HepG2 (cell line): ENCODE measurements at regions not wholly inside any gene's neighbourhood (a gene's known extent, or its start where the extent isn't known, plus 50 kb on each side); places are given as distances from the start of the nearest gene placed in this dataset.

ENCODE experiments used
- ATAC-seq: fragments of 200-7000 bp; cut with Tn5 transposase; 3 replicates; pipeline ENCODE4 v1.9.1; 2020; ENCODE audit warnings: mild to moderate bottlenecking, moderate library complexity
- BruUV-seq: library from RNA; stranded (reverse); fragments of 400-500 nt; replicated peaks from 2 replicates; lab custom pipeline; 2021; lab: Mats Ljungman, UMichigan
- CTCF ChIA-PET: fragments of 300-600 bp; formaldehyde crosslinking; extraction: SDS; loops from one replicate; lab custom pipeline; 2021; ENCODE audit warnings: low total read pairs, inconsistent platforms, low intra/inter-chr PET ratio; lab: Yijun Ruan, JAX
- POLR2A ChIA-PET: fragments of 350-600 bp; sonication (Branson Sonifier 250); formaldehyde crosslinking; loops from one replicate; lab custom pipeline; 2020; ENCODE audit warnings: antibody characterized with exemption, inconsistent platforms; lab: Yijun Ruan, JAX
- DNase-seq: peaks from one replicate; pipeline ENCODE4 v3.0.0-alpha.2; 2015; ENCODE audit warnings: low spot score
- FAIRE-seq: peaks from 3 replicates; lab custom pipeline; 2011; peaks lifted over from hg19 to GRCh38; lab: Jason Lieb, UNC
- H2AFZ ChIP-seq: one replicate; pipeline ENCODE4 v1.6.1; 2011; ENCODE audit warnings: low read length, inconsistent platforms
- H3K27ac ChIP-seq: fragments of 300-600 bp; 3 replicates; pipeline ENCODE4 v1.8.0; 2011; ENCODE audit warnings: mixed run types, mild to moderate bottlenecking, mixed read lengths, low read length, inconsistent platforms; ENCODE audit not compliant: insufficient read depth; ENCODE audit errors: extremely low read length
- H3K27me3 ChIP-seq, 2 experiments: fragments of 200-600 bp in 1 of 2; 2 replicates in 1 of 2; 3 replicates in 1 of 2; pipeline versions ENCODE4 v1.6.0 to v1.8.0; 2011; ENCODE audit warnings: low read length in 2 of 2, mild to moderate bottlenecking in 2 of 2, moderate library complexity in 2 of 2, inconsistent platforms in 1 of 2; ENCODE audit not compliant: insufficient read depth in 2 of 2, control insufficient read depth in 1 of 2
- H3K36me3 ChIP-seq, 2 experiments: fragments of 200-600 bp in 1 of 2; replicated peaks in 1 of 2; 2 replicates in 1 of 2; 3 replicates in 1 of 2; pipeline versions ENCODE4 v1.5.1 to v1.8.0; 2011; ENCODE audit warnings: low read length in 2 of 2, inconsistent platforms in 1 of 2; ENCODE audit not compliant: insufficient read depth in 2 of 2, control insufficient read depth in 1 of 2
- H3K4me1 ChIP-seq: 2 replicates; pipeline ENCODE4 v1.5.1; 2012; ENCODE audit warnings: low read length, inconsistent platforms; ENCODE audit not compliant: insufficient read depth
- H3K4me2 ChIP-seq: 2 replicates; pipeline ENCODE4 v1.6.0; 2011; ENCODE audit warnings: low read depth, low read length, inconsistent platforms
- H3K4me3 ChIP-seq, 3 experiments: fragments of 200-600 bp in 1 of 3; sonication (generic), shearing (Covaris generic) in 1 of 3; replicated peaks in 1 of 3; 2 replicates each; pipeline ENCODE4 v1.5.1; 2011 to 2016; ENCODE audit warnings: low read length in 3 of 3, inconsistent platforms in 2 of 3, low read depth in 2 of 3, mild to moderate bottlenecking in 2 of 3, control low read depth in 1 of 3, mixed read lengths in 1 of 3; ENCODE audit not compliant: insufficient read depth in 1 of 3
- H3K79me2 ChIP-seq: one replicate; pipeline ENCODE4 v1.6.1; 2011; ENCODE audit warnings: low read length, inconsistent platforms; ENCODE audit not compliant: insufficient read depth
- H3K9ac ChIP-seq: 2 replicates; pipeline ENCODE4 v1.6.0; 2011; ENCODE audit warnings: mild to moderate bottlenecking, low read depth, low read length, inconsistent platforms; ENCODE audit not compliant: insufficient read depth
- H3K9me3 ChIP-seq: 2 replicates; pipeline ENCODE4 v1.5.1; 2012; ENCODE audit warnings: mild to moderate bottlenecking, low read length
- H4K20me1 ChIP-seq: 2 replicates; pipeline ENCODE4 v1.6.0; 2011; ENCODE audit warnings: inconsistent platforms, mild to moderate bottlenecking, low read length, moderate library complexity; ENCODE audit not compliant: insufficient read depth
- ATF1 ChIP-seq: IDR thresholded peaks from 2 replicates; pipeline ENCODE4 v1.6.1; 2016; ENCODE audit warnings: mild to moderate bottlenecking, control low read depth
- CSRNP2 ChIP-seq: sonication (generic); formaldehyde crosslinking; conservative IDR thresholded peaks from 2 replicates; pipeline ENCODE4 v1.8.0; 2022; ENCODE audit warnings: low read depth, missing genetic modification reagents
- ETS1 ChIP-seq: sonication (generic); formaldehyde crosslinking; IDR thresholded peaks from 2 replicates; pipeline ENCODE4 v1.4.0; 2020; ENCODE audit warnings: missing genetic modification reagents
- FOXK1 ChIP-seq: sonication (generic); formaldehyde crosslinking; IDR thresholded peaks from 2 replicates; pipeline ENCODE4 v1.4.0; 2020; ENCODE audit warnings: low read depth, missing genetic modification reagents, borderline replicate concordance
- KLF12 ChIP-seq: sonication (generic); formaldehyde crosslinking; IDR thresholded peaks from 2 replicates; pipeline ENCODE4 v1.4.0; 2020; ENCODE audit warnings: missing genetic modification reagents, borderline replicate concordance
- RXRA ChIP-seq: sonication (generic); formaldehyde crosslinking; IDR thresholded peaks from 2 replicates; pipeline ENCODE4 v1.5.1; 2020; ENCODE audit warnings: missing genetic modification reagents
- SMC3 ChIP-seq: IDR thresholded peaks from 2 replicates; pipeline ENCODE4 v1.6.1; 2011; ENCODE audit warnings: low read length, improper control_type of control experiment
- ZNF10 ChIP-seq: sonication (generic); formaldehyde crosslinking; IDR thresholded peaks from 2 replicates; pipeline ENCODE4 v1.4.0; 2020; ENCODE audit warnings: mild to moderate bottlenecking, low read depth, missing genetic modification reagents, borderline replicate concordance
- ZNF24 ChIP-seq: fragments of 450-650 bp; IDR thresholded peaks from 2 replicates; pipeline ENCODE4 v1.6.1; 2017; ENCODE audit warnings: antibody characterized with exemption, mild to moderate bottlenecking
- ZNF407 ChIP-seq: sonication (generic); formaldehyde crosslinking; IDR thresholded peaks from one replicate; pipeline ENCODE4 v1.5.1; 2020; ENCODE audit warnings: mild to moderate bottlenecking, missing genetic modification reagents; ENCODE audit errors: not compliant biosample characterization
- ZNF484 ChIP-seq: sonication (generic); formaldehyde crosslinking; IDR thresholded peaks from 2 replicates; pipeline ENCODE4 v1.5.1; 2020; ENCODE audit warnings: mild to moderate bottlenecking, low read depth, missing genetic modification reagents, borderline replicate concordance
- ZNF543 ChIP-seq: sonication (generic); formaldehyde crosslinking; IDR thresholded peaks from 2 replicates; pipeline ENCODE4 v1.4.0; 2020; ENCODE audit warnings: mild to moderate bottlenecking, missing genetic modification reagents
- ZNF709 ChIP-seq: sonication (generic); formaldehyde crosslinking; IDR thresholded peaks from 2 replicates; pipeline ENCODE4 v1.5.0; 2020; ENCODE audit warnings: mild to moderate bottlenecking, missing genetic modification reagents
- WGBS: methylation state at CpG from one replicate; pipeline ENCODE4 v1.1.6; 2017; ENCODE audit warnings: low lambda C conversion rate; 5-methylcytosine and 5-hydroxymethylcytosine counted together
- in situ Hi-C: cut with HindIII; loops from 2 replicates; pipeline ENCODE4 v1.10.0; 2017; ENCODE audit warnings: low pct_unique_long_range_greater_than_20kb; ENCODE audit not compliant: extremely low pct_ligation_motif_present
- intact Hi-C: fragments of 100-400 bp; cut with micrococcal nuclease; formaldehyde crosslinking; loops from one replicate; pipeline ENCODE4 v1.10.0; 2022; ENCODE audit not compliant: unreplicated experiment
- TF ChIP-seq, protein P1 (sequence below): sonication (generic); formaldehyde crosslinking; IDR thresholded peaks from 2 replicates; pipeline ENCODE4 v1.8.0; 2022; ENCODE audit warnings: mild to moderate bottlenecking, missing genetic modification reagents, moderate library complexity

DNA sequence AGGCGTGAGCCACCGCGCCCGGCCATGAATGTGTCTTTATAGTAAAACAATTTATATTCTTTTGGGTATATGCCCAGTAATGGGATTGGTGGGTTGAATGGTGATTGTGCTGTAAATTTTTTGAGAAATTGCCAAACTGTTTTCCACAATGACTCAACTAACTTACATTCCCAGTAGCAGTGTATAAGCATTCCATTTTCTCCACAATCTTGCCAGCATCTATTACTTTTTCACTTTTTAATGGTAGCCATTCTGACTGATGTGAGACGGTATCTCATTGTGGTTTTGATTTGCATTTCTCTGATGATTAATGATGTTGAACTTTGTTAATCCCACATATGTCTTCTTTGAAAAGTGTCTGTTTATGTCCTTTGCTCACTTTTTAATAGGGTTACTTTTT lies 1187.9 kb downstream of the XPNPEP1 start:
- H3K4me2 ChIP-seq = no peak overlapping the region
- no peaks in the 10 kb centered on the region for H3K27me3 ChIP-seq
- ATAC-seq (no peak), DNase-seq (no peak), FAIRE-seq (no peak)
- H2AFZ ChIP-seq = no peak overlapping the region
- H3K27ac ChIP-seq = no peak overlapping the region
- no peaks in the 10 kb centered on the region for H3K79me2 ChIP-seq
- no peaks in the 10 kb centered on the region for H3K4me1 ChIP-seq
- intact Hi-C loops = no loop called here
- WGBS = 73% methylated on average over 5 of the region's 5 CpGs
- CTCF ChIA-PET = no interaction called here
- no peak overlapping the region for H3K4me3 ChIP-seq
- POLR2A ChIA-PET = no interaction called here
- H3K36me3 ChIP-seq = no peaks in the 10 kb centered on the region
- BruUV-seq = no TSS peak
- no peaks in the 10 kb centered on the region for H4K20me1 ChIP-seq
- no peak overlapping the region for H3K9ac ChIP-seq
- in situ Hi-C loops = no loop called here
- peaks cover 54% of the 10 kb centered on the region for H3K9me3 ChIP-seq
- TF ChIP-seq ZNF10 (CRISPR knock-in tag) = no peak
- TF ChIP-seq ZNF543 (CRISPR knock-in tag) = no peak
- TF ChIP-seq ZNF24 = no peak
- TF ChIP-seq ZNF709 = no peak
- TF ChIP-seq, protein P1, sequence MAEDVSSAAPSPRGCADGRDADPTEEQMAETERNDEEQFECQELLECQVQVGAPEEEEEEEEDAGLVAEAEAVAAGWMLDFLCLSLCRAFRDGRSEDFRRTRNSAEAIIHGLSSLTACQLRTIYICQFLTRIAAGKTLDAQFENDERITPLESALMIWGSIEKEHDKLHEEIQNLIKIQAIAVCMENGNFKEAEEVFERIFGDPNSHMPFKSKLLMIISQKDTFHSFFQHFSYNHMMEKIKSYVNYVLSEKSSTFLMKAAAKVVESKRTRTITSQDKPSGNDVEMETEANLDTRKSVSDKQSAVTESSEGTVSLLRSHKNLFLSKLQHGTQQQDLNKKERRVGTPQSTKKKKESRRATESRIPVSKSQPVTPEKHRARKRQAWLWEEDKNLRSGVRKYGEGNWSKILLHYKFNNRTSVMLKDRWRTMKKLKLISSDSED (CRISPR knock-in tag) = no peak
- TF ChIP-seq SMC3 = no peak
- TF ChIP-seq ETS1 (CRISPR knock-in tag) = no peak
- TF ChIP-seq ZNF484 = no peak
- no peak for TF ChIP-seq RXRA (CRISPR knock-in tag)
- no peak for TF ChIP-seq ATF1
- TF ChIP-seq CSRNP2 (CRISPR knock-in tag) = no peak
- no peak for TF ChIP-seq FOXK1 (CRISPR knock-in tag)
- no peak for TF ChIP-seq KLF12 (CRISPR knock-in tag)
- TF ChIP-seq ZNF407 (CRISPR knock-in tag) = no peak
